Right lobe of liver (tissue), 6 donors: ENCODE measurements at regions not wholly inside any gene's neighbourhood (a gene's known extent, or its start where the extent isn't known, plus 50 kb on each side); places are given as distances from the start of the nearest gene placed in this dataset.

Experiments used
- ATAC-seq, 4 donors: fragments of 200-7000 bp; cut with Tn5 transposase; one replicate each; pipeline ENCODE4 v1.9.1; 2020; ENCODE audit warnings: mild to moderate bottlenecking in 4 of 4, moderate library complexity in 4 of 4
- DNase-seq, 3 donors: peaks; one replicate each; pipeline ENCODE4 v3.0.0-alpha.2; 2020
- H3K27ac ChIP-seq, 3 donors: fragments of 200-600 bp; one replicate each; pipeline ENCODE4 v1.8.0; 2022
- H3K27me3 ChIP-seq, 2 donors: fragments of 200-600 bp; one replicate each; pipeline ENCODE4 v1.8.0; 2022
- H3K36me3 ChIP-seq, 4 donors: fragments of 200-600 bp; sonication (generic) in 1 of 4; one replicate each; pipeline versions ENCODE4 v1.5.1 to v1.8.0; 2017 to 2022; ENCODE audit warnings: control low read depth in 1 of 4
- H3K4me1 ChIP-seq, 4 donors: fragments of 200-600 bp; sonication (generic) in 1 of 4; one replicate each; pipeline versions ENCODE4 v1.5.1 to v1.8.0; 2017 to 2022; ENCODE audit warnings: control low read depth in 1 of 4
- H3K4me3 ChIP-seq, 3 donors: fragments of 200-600 bp; one replicate each; pipeline ENCODE4 v1.8.0; 2022
- H3K9me3 ChIP-seq, 4 donors: fragments of 200-600 bp; sonication (generic) in 1 of 4; one replicate each; pipeline versions ENCODE4 v1.5.1 to v1.8.0; 2017 to 2022; ENCODE audit warnings: control low read depth in 1 of 4
- CTCF ChIP-seq, 4 donors: fragments of 200-600 bp in 3 of 4; fragments of 450-650 bp in 1 of 4; IDR thresholded peaks; one replicate each; pipeline versions ENCODE4 v1.5.1 to v1.8.0; 2016 to 2022; ENCODE audit warnings: antibody characterized with exemption in 4 of 4, mild to moderate bottlenecking in 2 of 4
- POLR2A ChIP-seq: fragments of 450-650 bp; IDR thresholded peaks from one replicate; pipeline ENCODE4 v1.6.1; 2017; ENCODE audit warnings: antibody characterized with exemption, mild to moderate bottlenecking
- WGBS: methylation state at CpG from one replicate; pipeline ENCODE4 v1.1.6; 2018; ENCODE audit warnings: low coverage, low lambda C conversion rate; ENCODE audit not compliant: insufficient coverage; ENCODE audit errors: missing lambda C conversion rate; 5-methylcytosine and 5-hydroxymethylcytosine counted together
- intact Hi-C, 2 donors: fragments of 100-400 bp; cut with DNase I; formaldehyde crosslinking; loops; one replicate each; pipeline versions ENCODE4 v1.11.2 to v1.14.1; 2022
- donor health status: DM: no; HTN: yes; CAD: no.
- donor health status: DM: no; HTN: no; CAD: no.
- donor health status: DM: no; HTN: no; CAD: no.
- donor health status: DM: no; HTN: yes; CAD: no.
- donor health status: DM: no; HTN: yes; CAD: no.

- Histone ChIP-seq H3K4me1 (no peaks in the 10 kb centered on the region), H3K27ac (no peak overlapping the region), H3K36me3 (no peaks in the 10 kb centered on the region), H3K27me3 (no peaks in the 10 kb centered on the region), H3K4me3 (no peak overlapping the region), H3K9me3 (no peaks in the 10 kb centered on the region)
- ATAC-seq (no peak), DNase-seq (no peak)
- 70% methylated on average over 5 of the region's 5 CpGs for WGBS
- no peak for TF ChIP-seq CTCF (IDR thresholded peaks at IDR 0.05)
- intact Hi-C loops, result no loop called here
Measured at GRCh38 chr11:39120890-39121289, 2338.6 kb downstream of the LRRC4C start.

- no peak for ATAC-seq
- no peak overlapping the region for H3K27ac ChIP-seq
- no peaks in the 10 kb centered on the region for H3K4me1 ChIP-seq
- TF ChIP-seq CTCF (IDR thresholded peaks at IDR 0.05), result no peak
- no peak for TF ChIP-seq POLR2A
- H3K27me3 ChIP-seq, result no peaks in the 10 kb centered on the region
- no peak overlapping the region for H3K4me3 ChIP-seq
- DNase-seq, result no peak
- no peaks in the 10 kb centered on the region for H3K9me3 ChIP-seq
- intact Hi-C loops, result no loop called here
- H3K36me3 ChIP-seq, result no peaks in the 10 kb centered on the region
Measured at GRCh38 chr11:39113606-39114005, 2345.8 kb downstream of the LRRC4C start.

- Histone ChIP-seq H3K36me3 (no peaks in the 10 kb centered on the region), H3K4me1 (no peaks in the 10 kb centered on the region), H3K4me3 (no peak overlapping the region), H3K27ac (no peak overlapping the region), H3K27me3 (no peaks in the 10 kb centered on the region), H3K9me3 (no peaks in the 10 kb centered on the region)
- DNase-seq, result no peak
- TF ChIP-seq POLR2A (no peak), CTCF (IDR thresholded peaks at IDR 0.05) (no peak)
- intact Hi-C loops, result no loop called here
- WGBS, result 33% methylated on average over 2 of the region's 2 CpGs
- no peak for ATAC-seq
Measured at GRCh38 chr11:39102236-39102635, 2357.2 kb downstream of the LRRC4C start.

GRCh38 chr11:39078465-39078864 lies 2381.0 kb downstream of the LRRC4C start:
- Histone ChIP-seq H3K27ac (no peak overlapping the region), H3K9me3 (no peaks in the 10 kb centered on the region), H3K27me3 (no peaks in the 10 kb centered on the region), H3K4me3 (no peak overlapping the region), H3K4me1 (no peaks in the 10 kb centered on the region), H3K36me3 (no peaks in the 10 kb centered on the region)
- intact Hi-C loops, result no loop called here
- ATAC-seq, result peak in 1 of 4 donors; percentile 33
- TF ChIP-seq POLR2A (no peak), CTCF (IDR thresholded peaks at IDR 0.05) (no peak)
- 81% methylated on average over 3 of the region's 13 CpGs for WGBS
- DNase-seq, result no peak

GRCh38 chr11:39037611-39038010 lies 2421.8 kb downstream of the LRRC4C start:
- Histone ChIP-seq H3K27me3 (no peaks in the 10 kb centered on the region), H3K27ac (no peak overlapping the region), H3K4me1 (no peaks in the 10 kb centered on the region), H3K4me3 (no peak overlapping the region), H3K36me3 (no peaks in the 10 kb centered on the region), H3K9me3 (no peaks in the 10 kb centered on the region)
- TF ChIP-seq CTCF (IDR thresholded peaks at IDR 0.05) (no peak), POLR2A (no peak)
- no peak for ATAC-seq
- no peak for DNase-seq
- intact Hi-C loops, result no loop called here
